Activated CD4-positive, alpha-beta T cell treated with anti-CD3 and anti-CD28 coated beads, Interleukin-10, Interleukin-2, amounts not matched to agents 100 ng/mL and 50 ng/mL, durations not matched to agents 16 hours and 8 hours (primary cell): ENCODE measurements at regions not wholly inside any gene's neighbourhood (a gene's known extent, or its start where the extent isn't known, plus 50 kb on each side); places are given as distances from the start of the nearest gene placed in this dataset.

Experiments
- DNase-seq: peaks from one replicate; pipeline ENCODE4 v3.0.0-alpha.2; 2020

- no peak for DNase-seq
Measured at GRCh38 chr3:181054538-181054937, 65.0 kb upstream of the DNAJC19 start.

- DNase-seq = no peak
Measured at GRCh38 chr3:181052256-181052655, 62.7 kb upstream of the DNAJC19 start.

GRCh38 chr3:181050738-181051137, 61.2 kb upstream of the DNAJC19 start:
- no peak for DNase-seq

- no peak for DNase-seq
Measured at GRCh38 chr3:181040030-181040429, 50.5 kb upstream of the DNAJC19 start.
